Activated naive CD8-positive, alpha-beta T cell treated with anti-CD3 and anti-CD28 coated beads, Interleukin-2, amount 10 ng/mL, durations not matched to agents 7 days and 5 days (primary cell): ENCODE measurements at regions not wholly inside any gene's neighbourhood (a gene's known extent, or its start where the extent isn't known, plus 50 kb on each side); places are given as distances from the start of the nearest gene placed in this dataset.

Source experiments
- ATAC-seq: fragments of 150-1000 bp; cut with Tn5 transposase; one replicate; pipeline ENCODE4 v1.10.0; 2021; ENCODE audit warnings: low read depth, moderate library complexity
- POLR2A ChIA-PET: fragments of 350-600 bp; sonication (Branson Sonifier 250); formaldehyde crosslinking; loops from one replicate; lab custom pipeline; 2021; ENCODE audit warnings: antibody characterized with exemption; lab: Charles Lee
- DNase-seq: peaks from one replicate; pipeline ENCODE4 v3.0.0; 2021
- H3K27ac Mint-ChIP-seq: one replicate; pipeline ENCODE4 v1.8.0; 2022; ENCODE audit warnings: mild to moderate bottlenecking, mixed read lengths
- H3K27me3 Mint-ChIP-seq: one replicate; pipeline ENCODE4 v1.8.0; 2022; ENCODE audit warnings: mild to moderate bottlenecking, moderate library complexity, mixed read lengths
- H3K36me3 Mint-ChIP-seq: one replicate; pipeline ENCODE4 v1.8.0; 2021; ENCODE audit warnings: mild to moderate bottlenecking, mixed read lengths
- H3K4me1 Mint-ChIP-seq: one replicate; pipeline ENCODE4 v1.8.0; 2021; ENCODE audit warnings: mixed read lengths
- H3K4me3 Mint-ChIP-seq: one replicate; pipeline ENCODE4 v1.8.0; 2022; ENCODE audit warnings: mild to moderate bottlenecking, moderate library complexity, mixed read lengths
- H3K9me3 Mint-ChIP-seq: one replicate; pipeline ENCODE4 v1.8.0; 2021; ENCODE audit warnings: mixed read lengths

DNA sequence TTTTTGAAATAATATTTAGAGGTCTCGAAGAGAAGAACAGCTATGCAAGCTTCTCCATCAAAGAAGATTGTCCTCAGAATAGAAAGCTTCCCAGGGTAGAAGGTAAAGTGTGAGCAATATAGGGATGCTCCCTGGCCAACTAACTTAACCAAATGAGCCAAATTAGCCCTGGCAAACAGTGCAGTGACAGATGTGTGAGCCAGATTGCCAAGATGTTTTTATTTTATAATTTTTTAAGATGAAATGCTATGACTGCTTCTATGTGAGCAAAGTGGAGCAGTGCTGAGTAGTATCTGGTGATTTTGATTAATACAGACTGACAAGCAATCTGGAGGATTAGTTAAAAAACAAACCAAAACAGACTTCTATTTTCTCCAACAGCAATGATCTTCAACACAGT is 202.1 kb downstream of the NOVA1 start:
- H3K27me3 Mint-ChIP-seq, result no peaks in the 10 kb centered on the region
- peaks cover 2% of the 10 kb centered on the region for H3K9me3 Mint-ChIP-seq
- no peaks in the 10 kb centered on the region for H3K36me3 Mint-ChIP-seq
- H3K4me1 Mint-ChIP-seq, result no peaks in the 10 kb centered on the region
- POLR2A ChIA-PET, result no interaction called here
- DNase-seq (no peak), ATAC-seq (no peak)
- no peak overlapping the region for H3K27ac Mint-ChIP-seq
- H3K4me3 Mint-ChIP-seq, result no peak overlapping the region

DNA sequence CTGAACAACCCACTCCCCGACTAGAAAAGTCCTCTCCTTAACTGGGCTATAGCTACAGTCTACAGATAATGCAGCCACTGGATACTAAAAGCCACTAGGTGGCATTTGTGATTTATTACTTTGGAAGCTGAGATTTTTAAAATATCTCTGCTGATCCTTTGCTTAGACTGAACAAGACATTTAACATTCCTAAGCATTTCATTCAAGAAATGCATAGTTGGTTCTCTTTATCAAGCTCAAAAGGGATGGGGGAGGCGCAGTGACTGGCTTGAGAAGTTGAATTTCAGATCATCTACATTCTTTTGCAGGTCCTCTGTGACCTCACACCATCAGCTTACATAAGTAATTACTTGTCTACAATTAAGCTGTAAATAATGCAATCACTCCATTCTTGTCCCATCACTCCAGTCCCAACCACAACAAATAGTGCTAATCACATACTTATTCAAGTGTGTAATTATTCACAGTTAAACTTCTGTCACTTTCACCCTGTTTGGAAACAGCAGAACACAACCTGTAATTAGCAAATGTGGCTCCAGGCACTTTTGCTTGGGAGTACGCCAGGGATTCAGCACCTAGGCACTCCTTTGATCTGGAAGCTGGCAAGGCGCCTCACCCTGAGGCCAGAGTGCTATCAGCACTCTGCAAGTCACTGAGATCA is 203.6 kb downstream of the NOVA1 start:
- DNase-seq (no peak), ATAC-seq (no peak)
- no peak overlapping the region for H3K27ac Mint-ChIP-seq
- no peak overlapping the region for H3K4me3 Mint-ChIP-seq
- H3K27me3 Mint-ChIP-seq, result no peaks in the 10 kb centered on the region
- POLR2A ChIA-PET, result no interaction called here
- no peaks in the 10 kb centered on the region for H3K9me3 Mint-ChIP-seq
- no peaks in the 10 kb centered on the region for H3K4me1 Mint-ChIP-seq
- H3K36me3 Mint-ChIP-seq, result no peaks in the 10 kb centered on the region

DNA sequence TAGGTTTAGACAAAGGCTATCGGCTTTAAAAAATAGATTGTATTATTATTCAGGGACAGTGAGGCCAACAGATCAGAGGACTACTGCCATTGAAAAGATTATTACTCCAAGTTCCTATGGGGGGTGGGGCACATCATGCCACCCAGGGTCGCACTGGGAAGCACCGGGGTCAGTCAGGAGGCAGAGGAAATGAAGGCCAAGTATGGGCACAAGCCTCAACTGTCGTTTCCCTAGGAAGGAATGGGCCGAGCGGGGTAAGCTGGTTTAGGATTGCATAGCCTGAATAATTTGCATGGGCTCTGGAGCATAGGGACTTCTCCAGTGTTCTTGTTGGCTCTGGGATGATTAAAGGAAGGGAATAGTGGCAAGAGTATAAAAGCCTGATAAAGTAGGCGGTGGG is 205.3 kb downstream of the NOVA1 start:
- DNase-seq (no peak), ATAC-seq (no peak)

DNA sequence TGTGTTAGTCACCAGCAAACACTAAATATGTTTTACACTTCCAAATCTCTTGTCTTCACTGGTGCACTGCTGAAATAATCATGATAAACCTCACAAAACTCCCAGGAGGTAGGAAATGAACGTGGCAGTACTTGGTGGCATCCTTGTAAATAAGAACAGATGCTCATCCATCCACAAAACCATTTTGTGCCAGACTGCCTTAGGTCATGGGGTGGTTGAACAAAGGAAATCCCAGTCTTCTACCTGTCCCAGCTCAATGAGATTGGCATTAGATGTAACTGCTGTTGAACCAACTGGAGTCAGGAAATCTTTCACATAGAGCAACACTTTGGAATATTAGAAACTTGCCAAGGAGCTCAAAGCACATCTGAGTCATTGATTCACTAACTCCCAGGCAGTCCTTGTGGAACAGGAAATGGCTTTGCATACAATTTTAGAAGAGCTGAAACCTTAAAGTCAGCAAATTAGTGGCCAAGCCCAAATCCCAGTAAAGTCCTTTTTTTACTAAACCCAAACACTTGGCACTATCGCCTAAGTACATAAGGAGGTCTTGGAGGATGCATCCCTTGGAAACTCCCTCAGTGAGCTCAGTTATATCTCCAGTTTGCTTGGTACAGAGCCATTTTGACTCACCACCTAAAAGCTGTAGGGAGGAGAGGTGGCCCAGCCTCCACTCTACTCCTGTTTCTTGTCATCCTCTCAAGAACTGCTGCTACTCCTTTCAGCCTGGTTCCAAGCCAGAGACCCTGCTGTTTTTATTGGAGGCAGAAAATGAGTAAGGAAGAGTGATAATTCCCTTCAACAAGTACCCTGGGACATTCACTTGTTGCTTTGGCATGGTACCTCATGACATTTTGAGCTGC is 208.0 kb downstream of the NOVA1 start:
- no peak for DNase-seq
- H3K27me3 Mint-ChIP-seq, result no peaks in the 10 kb centered on the region

More for the DNA sequence above, 205.3 kb downstream of the NOVA1 start:
- Mint-ChIP-seq H3K4me1 (no peaks in the 10 kb centered on the region), H3K9me3 (peaks cover 3% of the 10 kb centered on the region), H3K4me3 (no peak overlapping the region), H3K27me3 (no peaks in the 10 kb centered on the region), H3K36me3 (no peaks in the 10 kb centered on the region), H3K27ac (no peak overlapping the region)
- POLR2A ChIA-PET, result no interaction called here

DNA sequence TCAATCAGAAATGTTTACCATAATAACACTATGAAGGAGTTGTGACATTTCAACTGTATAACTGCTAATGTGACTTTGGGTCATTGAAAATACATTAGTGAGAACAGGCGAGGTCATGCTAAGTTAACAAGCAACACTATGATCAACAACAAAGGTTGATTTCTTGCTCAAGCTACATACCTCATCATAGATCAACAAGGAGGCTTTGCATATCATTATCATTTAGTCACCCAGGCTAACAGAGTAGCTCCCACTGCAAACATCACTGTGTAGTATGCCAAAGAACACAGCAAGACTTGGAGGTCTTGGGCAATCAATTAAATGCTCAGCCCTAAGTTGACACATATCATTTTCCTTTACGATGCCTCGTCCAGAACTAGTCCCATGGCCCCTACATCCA is 212.5 kb downstream of the NOVA1 start:
- no peak for ATAC-seq
- H3K27me3 Mint-ChIP-seq, result no peaks in the 10 kb centered on the region
- DNase-seq, result no peak
- no peaks in the 10 kb centered on the region for H3K36me3 Mint-ChIP-seq
- no peak overlapping the region for H3K27ac Mint-ChIP-seq
- POLR2A ChIA-PET, result no interaction called here
- peaks cover 7% of the 10 kb centered on the region for H3K9me3 Mint-ChIP-seq
- H3K4me1 Mint-ChIP-seq, result no peaks in the 10 kb centered on the region
- H3K4me3 Mint-ChIP-seq, result no peak overlapping the region

More for the DNA sequence above, 208.0 kb downstream of the NOVA1 start:
- no peaks in the 10 kb centered on the region for H3K36me3 Mint-ChIP-seq
- H3K4me3 Mint-ChIP-seq, result no peak overlapping the region
- POLR2A ChIA-PET, result no interaction called here
- no peak for ATAC-seq
- no peaks in the 10 kb centered on the region for H3K4me1 Mint-ChIP-seq
- peaks cover 3% of the 10 kb centered on the region for H3K9me3 Mint-ChIP-seq
- H3K27ac Mint-ChIP-seq, result no peak overlapping the region

DNA sequence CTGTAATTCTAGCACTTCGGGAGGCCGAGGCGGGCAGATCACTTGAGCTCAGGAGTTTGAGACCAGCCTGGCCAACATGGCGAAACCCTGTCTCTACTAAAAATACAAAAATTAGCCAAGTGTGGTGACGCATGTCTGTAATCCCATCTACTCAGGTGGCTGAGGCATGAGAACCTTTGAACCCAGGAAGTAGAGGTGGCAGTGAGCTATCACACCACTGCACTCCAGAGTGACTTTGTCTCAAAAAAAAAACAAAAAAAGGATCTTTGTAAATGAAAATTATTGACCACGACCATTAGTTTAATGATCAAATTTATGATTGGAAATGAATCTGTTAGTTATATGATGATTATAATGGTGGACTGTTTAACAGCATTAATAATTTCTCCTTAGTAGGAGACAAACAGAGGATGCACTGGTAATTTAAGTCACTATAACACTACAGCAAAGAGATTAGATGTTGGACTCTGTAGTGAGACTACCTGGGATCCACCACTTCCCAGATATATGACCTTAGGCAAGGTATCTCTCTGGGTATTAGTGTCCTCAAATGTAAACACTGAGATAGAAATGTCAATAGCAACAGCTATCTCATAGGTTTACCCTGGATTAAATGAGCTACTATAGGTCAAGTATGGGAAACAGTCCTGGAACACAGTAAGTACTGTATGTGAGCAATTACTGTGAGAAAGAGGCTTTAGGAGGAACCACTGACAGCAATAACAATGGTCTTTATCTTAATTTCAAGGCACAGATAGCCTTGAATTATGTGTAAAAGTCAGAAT is 214.7 kb downstream of the NOVA1 start:
- ATAC-seq (no peak), DNase-seq (no peak)
- no peak overlapping the region for H3K4me3 Mint-ChIP-seq
- H3K36me3 Mint-ChIP-seq, result no peaks in the 10 kb centered on the region
- POLR2A ChIA-PET, result no interaction called here
- H3K4me1 Mint-ChIP-seq, result no peaks in the 10 kb centered on the region
- H3K27me3 Mint-ChIP-seq, result no peaks in the 10 kb centered on the region
- no peak overlapping the region for H3K27ac Mint-ChIP-seq
- peaks cover 6% of the 10 kb centered on the region for H3K9me3 Mint-ChIP-seq

DNA sequence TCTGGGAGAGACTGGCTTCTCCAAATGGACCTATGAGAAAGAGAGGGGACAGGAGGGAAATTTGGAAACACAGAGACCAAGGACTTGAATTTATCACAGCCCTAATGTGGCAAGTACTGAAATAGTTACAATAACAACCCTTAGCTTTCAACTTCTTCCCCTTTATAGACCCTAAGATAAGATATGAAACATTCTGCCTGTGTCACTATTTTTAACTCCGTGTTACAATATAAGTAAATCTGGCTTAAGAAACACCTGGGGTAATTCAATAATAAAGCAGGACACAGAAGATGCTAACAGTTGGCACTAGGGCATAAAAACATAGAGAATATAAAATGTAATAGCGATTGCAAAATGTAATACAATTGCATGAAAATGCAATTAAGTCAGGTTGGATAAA is 216.4 kb downstream of the NOVA1 start:
- Mint-ChIP-seq H3K4me1 (no peaks in the 10 kb centered on the region), H3K36me3 (no peaks in the 10 kb centered on the region), H3K27ac (no peak overlapping the region), H3K4me3 (no peak overlapping the region), H3K27me3 (no peaks in the 10 kb centered on the region), H3K9me3 (peaks cover 10% of the 10 kb centered on the region)
- ATAC-seq (no peak), DNase-seq (no peak)
- POLR2A ChIA-PET, result no interaction called here

DNA sequence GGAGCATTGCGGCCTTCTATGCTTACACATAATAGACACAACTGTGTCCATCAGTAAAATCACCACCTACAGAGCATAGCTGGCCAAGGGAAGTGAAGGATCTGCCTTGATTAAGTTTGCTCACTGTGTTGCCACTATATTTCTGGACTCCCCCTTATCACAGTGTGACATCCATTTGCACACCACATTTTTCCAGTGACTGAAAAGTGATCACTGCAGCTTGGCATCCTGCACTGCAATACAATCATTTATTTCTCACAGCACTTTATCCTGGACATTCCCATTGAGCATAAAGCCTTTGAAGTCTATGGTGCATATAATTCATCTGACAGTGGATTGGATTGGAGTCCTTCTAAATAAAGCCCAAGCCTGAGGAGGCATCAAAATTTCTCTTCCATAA is 217.2 kb downstream of the NOVA1 start:
- POLR2A ChIA-PET, result no interaction called here
- H3K36me3 Mint-ChIP-seq, result no peaks in the 10 kb centered on the region
- no peak for ATAC-seq
- no peaks in the 10 kb centered on the region for H3K27me3 Mint-ChIP-seq
- H3K9me3 Mint-ChIP-seq, result peaks cover 12% of the 10 kb centered on the region
- H3K27ac Mint-ChIP-seq, result no peak overlapping the region
- no peak overlapping the region for H3K4me3 Mint-ChIP-seq
- no peaks in the 10 kb centered on the region for H3K4me1 Mint-ChIP-seq
- no peak for DNase-seq

DNA sequence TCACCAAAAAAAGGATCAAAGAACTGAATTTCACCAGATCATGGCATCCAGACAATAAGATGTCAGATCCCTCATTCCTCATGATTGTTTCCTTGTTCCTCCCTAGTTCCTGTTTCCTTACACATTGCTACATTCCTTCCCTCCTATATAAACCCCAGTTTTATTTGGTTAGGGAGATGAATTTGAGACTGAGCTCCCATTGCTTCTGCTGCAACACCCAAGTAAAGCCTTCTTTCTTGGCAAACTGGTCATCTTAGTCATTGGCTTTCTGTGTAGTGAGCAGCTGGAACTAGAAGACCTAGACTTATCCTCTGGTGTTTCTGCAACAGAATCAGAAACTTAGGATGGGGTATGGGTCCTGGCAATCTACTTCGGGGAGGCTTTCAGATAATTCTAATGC is 217.9 kb downstream of the NOVA1 start:
- POLR2A ChIA-PET, result no interaction called here
- Mint-ChIP-seq H3K27me3 (no peaks in the 10 kb centered on the region), H3K9me3 (peaks cover 12% of the 10 kb centered on the region), H3K4me1 (no peaks in the 10 kb centered on the region), H3K27ac (no peak overlapping the region), H3K36me3 (no peaks in the 10 kb centered on the region), H3K4me3 (no peak overlapping the region)
- ATAC-seq (no peak), DNase-seq (no peak)

DNA sequence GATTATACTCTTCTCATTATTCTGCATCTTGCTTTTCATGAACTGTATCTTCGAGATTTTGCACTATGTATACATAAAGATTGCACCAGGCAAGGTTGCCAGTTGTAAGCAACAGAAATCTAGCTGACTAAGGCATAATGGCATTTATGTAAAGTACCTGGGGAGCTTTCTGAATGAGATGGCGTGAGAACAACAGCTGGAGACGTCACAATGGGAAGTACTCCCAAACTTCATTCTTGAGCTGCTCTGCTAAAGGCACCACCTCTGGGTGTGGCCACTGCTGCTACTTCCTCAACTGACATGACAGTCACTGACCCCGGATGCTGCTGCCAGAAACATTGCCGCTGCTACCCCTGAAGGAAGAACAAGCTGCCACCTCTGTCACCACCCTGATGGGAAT is 220.7 kb downstream of the NOVA1 start:
- Mint-ChIP-seq H3K36me3 (no peaks in the 10 kb centered on the region), H3K27me3 (no peaks in the 10 kb centered on the region), H3K9me3 (peaks cover 14% of the 10 kb centered on the region), H3K27ac (no peak overlapping the region), H3K4me1 (no peaks in the 10 kb centered on the region), H3K4me3 (no peak overlapping the region)
- no peak for DNase-seq
- no peak for ATAC-seq
- POLR2A ChIA-PET, result no interaction called here

DNA sequence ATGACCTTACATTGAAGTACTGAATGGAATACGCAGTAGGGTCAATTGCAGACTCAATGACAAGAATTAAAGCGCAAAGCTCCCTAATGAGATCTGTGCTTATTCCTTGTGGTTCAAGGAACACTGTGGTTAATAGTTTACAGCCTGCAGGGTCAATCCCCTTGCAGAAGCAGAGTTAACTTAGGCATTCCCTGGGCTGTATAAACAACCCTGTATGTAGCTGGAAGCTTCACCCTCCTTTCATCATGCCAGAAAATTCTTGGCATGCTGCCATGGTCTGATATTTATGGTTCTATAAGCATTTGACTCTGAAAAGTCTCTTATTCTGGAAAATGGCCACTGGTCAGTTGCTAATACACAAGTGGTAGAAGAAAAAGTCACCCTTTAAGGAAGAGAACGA is 227.7 kb downstream of the NOVA1 start:
- no peak for DNase-seq
- H3K9me3 Mint-ChIP-seq, result peaks cover 6% of the 10 kb centered on the region
- no peak for ATAC-seq
- H3K36me3 Mint-ChIP-seq, result no peaks in the 10 kb centered on the region
- H3K4me3 Mint-ChIP-seq, result no peak overlapping the region
- H3K27me3 Mint-ChIP-seq, result no peaks in the 10 kb centered on the region
- POLR2A ChIA-PET, result no interaction called here
- no peak overlapping the region for H3K27ac Mint-ChIP-seq
- no peaks in the 10 kb centered on the region for H3K4me1 Mint-ChIP-seq

DNA sequence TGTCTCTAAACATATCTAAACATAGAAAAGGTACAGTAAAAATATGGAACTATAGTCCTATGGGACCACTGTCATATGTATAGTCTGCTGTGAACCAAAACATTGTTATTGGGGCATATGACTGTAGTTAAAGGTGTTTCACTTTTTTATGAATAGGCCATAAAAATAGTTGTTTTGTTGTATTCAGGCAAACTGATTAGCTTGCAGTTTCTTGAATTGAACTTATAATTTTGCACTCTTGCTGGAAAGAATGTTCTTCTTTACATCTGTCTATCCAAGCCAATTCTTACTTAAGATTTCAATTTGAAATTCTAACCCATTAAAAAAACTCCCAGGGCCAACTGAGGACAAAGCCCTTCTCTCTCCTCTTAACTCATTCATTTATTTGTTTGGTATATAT is 234.1 kb downstream of the NOVA1 start:
- no peak for DNase-seq
- H3K9me3 Mint-ChIP-seq, result no peaks in the 10 kb centered on the region
- POLR2A ChIA-PET, result no interaction called here
- H3K4me3 Mint-ChIP-seq, result no peak overlapping the region
- no peak overlapping the region for H3K27ac Mint-ChIP-seq
- no peaks in the 10 kb centered on the region for H3K27me3 Mint-ChIP-seq
- no peaks in the 10 kb centered on the region for H3K4me1 Mint-ChIP-seq
- H3K36me3 Mint-ChIP-seq, result no peaks in the 10 kb centered on the region
- no peak for ATAC-seq

DNA sequence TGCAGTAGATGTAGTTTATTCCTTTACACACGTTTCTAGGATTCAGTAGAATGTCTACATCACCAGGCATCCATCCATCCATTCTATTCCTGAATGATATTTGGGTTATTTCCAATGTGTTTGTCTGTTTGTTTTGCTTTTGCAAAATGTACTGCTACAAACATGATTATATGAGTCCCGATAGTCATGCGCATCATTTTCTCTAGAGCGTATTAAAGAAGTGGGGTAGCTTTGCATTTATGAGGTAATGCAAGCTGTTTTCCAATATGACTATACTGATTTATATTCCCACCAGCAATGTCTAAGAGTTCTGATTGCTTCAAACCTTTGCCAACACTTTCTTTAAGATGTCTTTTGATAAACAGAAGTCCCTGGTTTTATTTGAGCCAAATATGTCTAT is 253.2 kb downstream of the NOVA1 start:
- no peak overlapping the region for H3K27ac Mint-ChIP-seq
- H3K27me3 Mint-ChIP-seq, result no peaks in the 10 kb centered on the region
- ATAC-seq (no peak), DNase-seq (no peak)
- no peak overlapping the region for H3K4me3 Mint-ChIP-seq
- no peaks in the 10 kb centered on the region for H3K36me3 Mint-ChIP-seq
- H3K9me3 Mint-ChIP-seq, result peaks cover 8% of the 10 kb centered on the region
- no peaks in the 10 kb centered on the region for H3K4me1 Mint-ChIP-seq
- POLR2A ChIA-PET, result no interaction called here
